HG03354 (cell line): ENCODE measurements at regions not wholly inside any gene's neighbourhood (a gene's known extent, or its start where the extent isn't known, plus 50 kb on each side); places are given as distances from the start of the nearest gene placed in this dataset.
"Not testable (repeated sequence)": the region's sequence is repeated elsewhere in the genome, so short reads cannot be mapped to it uniquely, and the experiment has no call there.

ENCODE experiments used
- ATAC-seq: cut with Tn5 transposase; IDR thresholded peaks from one replicate; pipeline ENCODE4 v1.9.1; 2021; ENCODE audit warnings: mild to moderate bottlenecking; ENCODE audit not compliant: unreplicated experiment, poor library complexity, severe bottlenecking

- no peak for ATAC-seq
These were observed 564.0 kb downstream of the TRHDE start for GRCh38 chr12:72836194-72836593.

- ATAC-seq = no peak
These were observed 567.5 kb downstream of the TRHDE start for GRCh38 chr12:72839696-72840095.

- no peak for ATAC-seq
These were observed 591.5 kb downstream of the TRHDE start for GRCh38 chr12:72863671-72864070.

GRCh38 chr12:72865921-72866320 lies 593.8 kb downstream of the TRHDE start:
- no peak for ATAC-seq

- no peak for ATAC-seq
These were observed 596.9 kb downstream of the TRHDE start for GRCh38 chr12:72869024-72869423.

- ATAC-seq = no peak
These were observed 600.2 kb downstream of the TRHDE start for GRCh38 chr12:72872238-72872887.

- no peak for ATAC-seq
These were observed 600.8 kb downstream of the TRHDE start for GRCh38 chr12:72872996-72873395.

GRCh38 chr12:72876092-72876491 lies 603.9 kb downstream of the TRHDE start:
- no peak for ATAC-seq

- no peak for ATAC-seq
These were observed 616.5 kb downstream of the TRHDE start for GRCh38 chr12:72888693-72889092.

GRCh38 chr12:72889791-72890190 lies 617.6 kb downstream of the TRHDE start:
- ATAC-seq = no peak

- no peak for ATAC-seq
These were observed 629.5 kb downstream of the TRHDE start for GRCh38 chr12:72901685-72902084.

GRCh38 chr12:72925716-72926115 lies 653.5 kb downstream of the TRHDE start:
- ATAC-seq = no peak

GRCh38 chr12:72931838-72932237 lies 659.7 kb downstream of the TRHDE start:
- not testable (repeated sequence) for ATAC-seq

GRCh38 chr12:72937486-72937885 lies 665.3 kb downstream of the TRHDE start:
- ATAC-seq = no peak

- no peak for ATAC-seq
These were observed 685.3 kb downstream of the TRHDE start for GRCh38 chr12:72957454-72957853.

GRCh38 chr12:72966684-72967083 lies 694.5 kb downstream of the TRHDE start:
- no peak for ATAC-seq

GRCh38 chr12:72974954-72975555 lies 702.9 kb downstream of the TRHDE start:
- no peak for ATAC-seq

GRCh38 chr12:72978999-72979398 lies 706.8 kb downstream of the TRHDE start:
- ATAC-seq = no peak

- no peak for ATAC-seq
These were observed 710.2 kb downstream of the TRHDE start for GRCh38 chr12:72982356-72982755.

GRCh38 chr12:72986963-72987362 lies 714.8 kb downstream of the TRHDE start:
- no peak for ATAC-seq

- ATAC-seq = no peak
These were observed 717.3 kb downstream of the TRHDE start for GRCh38 chr12:72989458-72989947.

GRCh38 chr12:72995029-72995428 lies 722.9 kb downstream of the TRHDE start:
- ATAC-seq = not testable (repeated sequence)
